GM21825 (cell line): ENCODE measurements at regions not wholly inside any gene's neighbourhood (a gene's known extent, or its start where the extent isn't known, plus 50 kb on each side); places are given as distances from the start of the nearest gene placed in this dataset.
"Not testable (repeated sequence)": the region's sequence is repeated elsewhere in the genome, so short reads cannot be mapped to it uniquely, and the experiment has no call there.

ENCODE experiments used
- ATAC-seq: cut with Tn5 transposase; IDR thresholded peaks from one replicate; pipeline ENCODE4 v1.9.1; 2021; ENCODE audit warnings: mild to moderate bottlenecking, moderate library complexity; ENCODE audit not compliant: unreplicated experiment

- ATAC-seq = no peak
These were observed 264.6 kb downstream of the BRINP2 start for GRCh38 chr1:177435364-177435763.

GRCh38 chr1:177432897-177433296 lies 262.1 kb downstream of the BRINP2 start:
- no peak for ATAC-seq

GRCh38 chr1:177431123-177431522 lies 260.4 kb downstream of the BRINP2 start:
- ATAC-seq = no peak

GRCh38 chr1:177429234-177429633 lies 258.5 kb downstream of the BRINP2 start:
- ATAC-seq = no peak

GRCh38 chr1:177427811-177428210 lies 257.1 kb downstream of the BRINP2 start:
- ATAC-seq = no peak

GRCh38 chr1:177426497-177426896 lies 255.7 kb downstream of the BRINP2 start:
- no peak for ATAC-seq

GRCh38 chr1:177425199-177425598 lies 254.4 kb downstream of the BRINP2 start:
- no peak for ATAC-seq

- ATAC-seq = no peak
These were observed 254.0 kb downstream of the BRINP2 start for GRCh38 chr1:177424744-177425143.

- ATAC-seq = no peak
These were observed 252.3 kb downstream of the BRINP2 start for GRCh38 chr1:177423090-177423489.

- no peak for ATAC-seq
These were observed 243.3 kb downstream of the BRINP2 start for GRCh38 chr1:177413982-177414596.

GRCh38 chr1:177411381-177411780 lies 240.6 kb downstream of the BRINP2 start:
- no peak for ATAC-seq

GRCh38 chr1:177410179-177410766 lies 239.5 kb downstream of the BRINP2 start:
- no peak for ATAC-seq

- ATAC-seq = not testable (repeated sequence)
These were observed 235.6 kb downstream of the BRINP2 start for GRCh38 chr1:177406323-177406722.

GRCh38 chr1:177392336-177392735 lies 221.6 kb downstream of the BRINP2 start:
- ATAC-seq = no peak

- ATAC-seq = no peak
These were observed 215.3 kb downstream of the BRINP2 start for GRCh38 chr1:177385760-177386698.

- ATAC-seq = no peak
These were observed 213.7 kb downstream of the BRINP2 start for GRCh38 chr1:177384461-177384860.

- no peak for ATAC-seq
These were observed 213.0 kb downstream of the BRINP2 start for GRCh38 chr1:177383715-177384114.

GRCh38 chr1:177377866-177378265 lies 207.1 kb downstream of the BRINP2 start:
- ATAC-seq = no peak

- ATAC-seq = no peak
These were observed 197.5 kb downstream of the BRINP2 start for GRCh38 chr1:177368255-177368654.

GRCh38 chr1:177366091-177366490 lies 195.3 kb downstream of the BRINP2 start:
- ATAC-seq = no peak

- no peak for ATAC-seq
These were observed 190.0 kb downstream of the BRINP2 start for GRCh38 chr1:177360791-177361190.
